ENCODE measurements at regions not wholly inside any gene's neighbourhood (a gene's known extent, or its start where the extent isn't known, plus 50 kb on each side); places are given as distances from the start of the nearest gene placed in this dataset.

DNA sequence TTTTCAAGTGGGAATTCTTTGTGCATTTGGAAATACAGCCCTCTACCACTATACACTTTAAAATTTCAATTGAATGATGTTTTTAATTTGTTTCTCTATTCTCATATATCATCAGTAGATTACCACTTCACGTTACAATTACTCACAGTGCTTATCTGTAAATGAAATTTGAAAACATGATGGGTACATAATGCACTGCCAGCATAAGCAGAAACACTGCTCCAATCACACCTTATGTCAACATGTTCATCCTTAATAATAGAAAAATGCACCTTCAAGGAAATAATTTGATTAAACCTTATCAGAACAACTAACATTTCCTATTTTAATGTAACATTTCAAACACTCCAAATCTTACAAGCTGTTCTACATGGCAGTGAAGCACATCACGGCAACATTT is 718.4 kb downstream of the GBE1 start:
- no peak for DNase-seq

GRCh38 chr3:81041331-81041730 is 720.1 kb downstream of the GBE1 start:
- no peak for DNase-seq

GRCh38 chr3:81040107-81040506 is 721.3 kb downstream of the GBE1 start:
- DNase-seq, result no peak

DNA sequence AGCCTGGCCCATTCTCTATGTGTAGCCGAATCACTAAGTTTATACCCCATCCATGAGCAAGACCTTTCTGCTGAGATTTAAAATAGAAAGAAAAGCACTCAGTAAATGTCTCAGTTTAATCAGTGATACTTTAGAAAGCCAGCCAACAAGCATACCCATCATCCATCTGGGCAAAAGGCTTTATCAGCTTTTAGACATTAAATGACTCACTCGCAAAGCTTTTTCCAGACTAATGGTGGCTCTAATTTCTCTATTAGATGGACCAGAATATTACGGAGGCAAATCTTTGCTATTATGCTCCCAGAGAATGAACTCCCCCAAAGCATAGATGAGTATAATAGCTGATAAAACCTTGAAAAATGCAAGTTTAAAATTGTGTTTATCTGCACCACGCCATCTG is 727.8 kb downstream of the GBE1 start:
- DNase-seq, result no peak

DNA sequence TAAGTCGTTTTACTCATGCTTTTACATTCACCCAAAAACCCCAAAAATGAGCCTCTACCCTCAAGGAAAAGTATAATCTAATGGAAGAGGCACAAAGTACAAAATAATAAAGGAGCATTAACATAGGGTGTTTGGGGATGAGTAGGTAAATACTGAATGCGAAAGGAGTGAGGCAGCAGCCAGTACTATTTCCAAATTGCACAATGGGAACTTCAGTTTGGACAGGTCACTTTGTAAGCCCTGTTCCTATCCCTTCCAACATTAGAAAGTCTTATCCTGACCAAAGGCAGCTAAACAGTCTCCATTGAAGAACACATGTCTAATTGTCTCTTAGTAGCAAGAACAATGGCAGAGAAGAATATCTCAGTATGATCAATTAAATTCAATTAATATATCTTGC is 728.3 kb downstream of the GBE1 start:
- no peak for DNase-seq

DNA sequence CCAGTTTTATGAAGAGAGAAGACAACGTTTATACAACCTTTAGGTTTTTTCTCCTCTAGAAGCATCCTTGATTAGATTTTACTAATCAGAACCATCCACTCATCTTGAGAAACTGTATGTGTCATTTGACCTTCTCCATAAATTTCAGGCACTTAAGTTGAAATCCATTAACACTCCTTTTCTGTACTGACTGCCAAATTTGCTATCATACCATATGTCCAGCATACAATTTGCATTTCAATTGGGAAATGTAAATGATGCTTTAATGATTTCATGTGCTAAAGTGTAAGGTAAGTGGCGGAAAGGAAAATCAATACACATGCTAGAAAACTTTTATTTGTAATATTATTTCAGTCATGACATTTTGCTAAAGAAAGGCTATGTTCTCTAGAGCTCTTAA is 731.6 kb downstream of the GBE1 start:
- DNase-seq, result no peak

DNA sequence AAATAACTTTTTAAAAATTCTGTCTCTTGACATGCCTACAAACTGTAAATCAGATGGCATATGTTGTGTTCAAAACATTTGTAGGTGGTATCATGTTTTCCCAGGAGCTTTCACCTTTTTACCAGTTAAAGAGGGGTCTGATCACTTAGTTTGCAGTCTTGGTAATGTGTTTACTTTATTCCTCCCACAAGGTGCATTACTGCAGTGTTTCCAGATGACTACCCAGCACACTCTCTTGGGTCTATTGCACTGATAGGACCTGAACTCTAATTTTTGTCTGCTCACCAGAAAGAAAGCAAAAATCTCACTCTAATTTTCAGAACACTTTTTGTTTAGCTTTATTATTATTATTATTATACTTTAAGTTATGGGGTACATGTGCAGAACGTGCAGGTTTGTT is 734.1 kb downstream of the GBE1 start:
- no peak for DNase-seq

GRCh38 chr3:81024560-81024959 is 736.9 kb downstream of the GBE1 start:
- DNase-seq, result no peak

DNA sequence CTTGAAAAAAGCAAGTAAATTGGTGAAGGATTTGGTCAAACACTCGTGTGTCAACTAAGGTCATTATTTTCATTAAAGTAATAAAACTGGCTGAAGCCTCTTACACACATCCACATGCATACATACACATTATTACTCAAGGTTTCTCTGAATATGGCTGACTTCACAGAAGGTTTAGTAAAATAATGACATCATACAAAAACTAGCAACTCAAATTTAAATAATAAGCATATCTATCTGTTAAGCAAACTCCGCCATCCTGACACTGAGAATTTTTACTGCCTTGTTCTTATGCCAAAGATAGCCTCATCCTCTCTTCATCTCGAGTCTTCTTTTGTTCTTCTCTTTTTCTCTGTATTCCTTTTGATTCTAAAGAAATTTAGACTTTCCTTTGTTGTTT is 739.1 kb downstream of the GBE1 start:
- no peak for DNase-seq

DNA sequence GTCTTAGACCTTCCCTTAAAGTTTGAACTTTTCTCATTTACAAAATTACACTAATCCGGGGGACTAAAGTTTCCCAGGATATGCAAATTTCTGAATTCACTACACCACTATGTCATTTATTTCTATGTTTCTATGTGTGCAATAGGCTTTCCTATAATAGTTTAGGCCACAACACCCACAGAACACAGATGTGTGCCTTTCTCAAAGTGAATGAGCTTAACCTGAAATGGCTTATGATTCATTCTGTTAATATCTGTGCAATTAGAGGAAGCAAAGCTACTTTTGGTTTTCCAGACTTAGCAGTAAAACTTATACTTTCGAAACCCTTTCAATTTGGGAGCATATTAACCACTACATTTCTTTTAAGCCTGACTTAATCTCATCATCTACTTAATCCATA is 748.1 kb downstream of the GBE1 start:
- DNase-seq, result no peak

GRCh38 chr3:81005992-81006391 is 755.5 kb downstream of the GBE1 start:
- no peak for DNase-seq

DNA sequence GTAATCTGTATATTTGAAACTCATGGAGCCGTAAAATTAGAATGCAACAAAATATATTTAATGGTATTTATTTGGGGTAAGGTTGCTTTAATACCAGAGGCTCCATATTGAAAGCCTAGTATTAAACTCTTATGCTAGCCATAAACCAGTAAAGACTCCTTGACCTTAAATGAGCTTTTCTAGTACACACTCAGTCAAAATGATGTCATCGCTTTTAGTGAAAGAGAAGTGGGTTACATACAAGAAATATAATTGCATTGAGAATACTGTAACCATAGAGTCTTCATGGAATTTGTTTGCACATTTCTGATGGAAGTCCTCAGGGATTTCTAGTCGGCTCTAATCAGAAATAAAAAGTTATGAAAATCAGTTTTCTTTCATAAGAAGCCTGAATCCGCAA is 757.6 kb downstream of the GBE1 start:
- no peak for DNase-seq

DNA sequence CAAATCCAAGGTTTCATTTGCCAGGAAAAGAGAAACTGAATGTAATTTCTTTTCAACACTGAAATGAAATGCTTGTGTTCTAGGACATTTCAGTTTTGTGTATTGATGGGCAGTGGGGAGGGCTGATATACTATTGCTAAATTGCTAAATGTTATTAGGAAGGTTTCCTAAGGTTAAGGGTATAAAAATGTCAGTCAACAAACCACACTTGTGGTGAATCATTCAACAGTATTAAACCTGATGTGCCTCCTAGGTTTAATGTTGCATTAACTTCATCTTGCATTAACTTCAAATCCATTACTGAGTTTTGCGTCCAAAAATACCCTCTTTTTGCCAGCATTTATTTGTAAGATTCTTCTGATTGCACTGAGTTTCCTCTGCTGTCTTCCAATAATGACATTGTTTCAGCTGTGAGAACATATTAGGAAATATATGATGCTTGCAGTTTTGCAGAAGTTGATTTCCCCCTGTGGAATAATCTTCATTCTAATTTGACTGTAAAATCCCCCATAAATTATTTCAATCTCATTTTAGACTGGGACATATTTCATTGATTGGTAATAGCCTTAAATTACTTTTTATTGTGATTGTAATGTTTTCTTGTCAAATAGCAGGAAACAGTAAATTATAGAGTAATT is 758.3 kb downstream of the GBE1 start:
- DNase-seq, result no peak

DNA sequence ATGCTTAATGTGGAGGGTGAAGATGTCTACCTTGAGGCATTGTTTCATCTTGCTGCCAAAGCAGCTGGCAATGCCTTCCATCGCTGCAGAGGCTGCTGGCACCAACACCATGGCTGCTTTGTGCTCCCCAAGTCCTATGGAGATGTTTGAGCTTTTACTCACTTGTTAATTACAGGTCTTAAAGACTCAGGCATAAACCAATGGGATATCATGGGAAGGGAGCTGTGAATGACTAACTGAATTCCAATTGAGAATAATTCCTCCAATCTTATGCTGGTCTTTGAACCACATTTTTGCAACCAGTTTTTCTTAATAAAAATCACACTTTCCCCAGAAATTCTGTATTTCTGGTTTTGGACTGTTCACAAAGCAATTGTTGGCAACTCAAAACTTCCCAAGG is 762.0 kb downstream of the GBE1 start:
- no peak for DNase-seq

DNA sequence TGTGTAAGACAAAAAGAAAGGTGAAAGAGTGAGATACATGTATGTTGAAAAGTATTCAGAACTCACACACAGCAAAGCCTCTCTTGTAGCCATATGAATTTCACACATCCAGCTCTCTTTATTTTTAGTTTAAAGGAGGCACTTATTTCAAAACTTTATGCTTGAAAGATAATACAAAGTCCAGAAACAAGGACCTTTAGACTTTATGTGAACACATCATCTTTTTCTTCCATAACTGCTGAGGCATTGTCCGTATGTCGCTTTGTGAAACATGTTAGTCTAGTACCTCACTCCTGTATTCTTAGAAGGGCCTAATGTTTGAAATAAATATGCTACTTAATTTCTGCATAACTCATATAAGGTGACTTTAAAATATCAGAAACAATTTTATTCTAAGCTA is 763.4 kb downstream of the GBE1 start:
- DNase-seq, result no peak

DNA sequence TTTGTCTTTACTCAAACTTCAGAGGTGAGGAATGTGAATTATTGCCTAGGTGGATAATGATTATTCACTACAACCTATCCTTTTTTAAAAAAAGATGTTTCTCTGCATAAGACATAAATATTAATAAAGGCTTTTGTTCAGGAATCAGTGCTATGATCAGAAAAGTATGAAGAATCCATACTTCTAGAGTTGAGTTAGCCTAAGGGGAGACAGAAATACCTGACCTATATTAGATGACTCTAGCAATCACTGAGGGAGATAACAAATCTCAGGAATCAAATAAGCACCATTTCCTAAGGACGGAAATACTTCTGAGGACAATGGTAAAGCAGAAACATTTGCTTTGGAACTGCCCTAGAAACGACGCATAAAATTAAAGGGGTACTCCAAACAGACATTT is 763.8 kb downstream of the GBE1 start:
- no peak for DNase-seq

DNA sequence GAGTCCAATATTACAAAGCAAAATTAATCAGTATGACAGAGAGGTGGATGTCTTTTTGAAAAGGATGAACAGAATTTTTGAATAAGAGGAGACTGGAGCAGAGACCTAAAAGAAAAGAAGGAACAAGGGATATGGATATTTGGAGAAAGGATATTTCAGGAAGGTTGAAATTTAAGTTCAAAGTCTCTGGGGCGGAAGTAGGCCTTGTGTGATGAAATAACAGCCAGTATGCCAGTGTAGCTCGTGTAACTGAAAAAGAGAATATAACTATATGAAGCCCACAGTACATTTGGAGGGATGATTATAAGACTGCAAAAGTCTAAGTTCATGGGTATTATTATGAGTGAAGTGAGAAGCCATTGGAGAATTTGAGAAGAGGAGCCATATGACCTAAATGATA is 766.7 kb downstream of the GBE1 start:
- DNase-seq, result no peak

DNA sequence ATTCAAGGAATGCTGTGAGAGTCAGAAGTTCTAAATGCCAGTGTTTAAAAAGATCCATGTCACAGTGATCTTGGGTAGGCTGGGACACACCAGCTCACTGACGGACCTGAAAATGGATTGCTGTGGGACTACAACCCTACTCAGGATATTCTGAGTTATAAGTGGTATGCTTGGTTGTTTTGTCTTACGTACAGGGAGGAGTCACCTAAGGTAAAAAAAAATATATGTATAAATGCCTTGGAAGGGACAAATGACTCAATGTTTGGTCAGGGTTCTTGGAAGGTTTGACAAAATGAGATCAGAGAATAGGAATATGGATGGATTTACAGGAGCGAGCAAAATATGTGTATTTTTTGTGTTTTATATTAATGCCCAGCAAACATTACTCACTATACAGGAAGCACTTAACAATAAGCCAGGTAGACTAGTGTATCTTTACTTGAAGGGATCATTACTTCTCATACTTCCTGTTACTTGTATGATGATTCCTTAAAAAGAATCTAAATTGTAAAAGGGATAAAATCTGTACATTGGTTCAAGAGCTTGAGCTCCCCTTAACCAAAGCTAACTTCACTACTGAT is 767.3 kb downstream of the GBE1 start:
- DNase-seq, result no peak

DNA sequence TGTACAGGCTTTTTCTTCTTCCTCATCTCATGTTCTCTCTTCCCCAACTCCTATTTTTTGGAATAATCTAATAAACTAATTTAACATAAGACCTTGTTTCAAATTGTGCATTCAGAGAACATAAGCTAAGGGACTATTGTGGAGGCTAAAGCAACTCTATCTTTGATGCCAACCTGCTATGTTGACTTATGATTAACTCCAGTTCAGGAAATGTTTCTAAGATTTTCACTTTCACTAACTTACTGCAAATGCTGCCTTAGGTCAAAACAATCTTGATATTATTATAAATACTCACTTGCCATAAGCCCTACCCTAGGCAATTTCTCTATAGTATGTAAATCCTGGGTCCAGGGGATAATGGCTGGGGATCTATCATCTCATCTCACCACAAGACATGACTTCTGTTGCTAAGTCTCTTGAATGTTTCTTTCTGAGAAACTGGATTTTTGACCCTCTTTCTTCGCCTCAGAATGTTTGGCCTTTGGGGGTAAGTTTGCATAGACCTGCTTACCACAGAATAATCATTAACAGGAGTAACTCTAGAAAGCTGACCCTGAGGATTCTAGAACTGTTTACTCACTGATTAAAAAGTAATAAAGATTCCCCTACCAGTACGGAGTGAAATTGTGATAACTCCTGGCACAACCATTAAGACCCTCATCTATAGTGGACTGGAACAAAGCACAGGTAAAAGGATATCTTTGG is 768.1 kb downstream of the GBE1 start:
- DNase-seq, result no peak

DNA sequence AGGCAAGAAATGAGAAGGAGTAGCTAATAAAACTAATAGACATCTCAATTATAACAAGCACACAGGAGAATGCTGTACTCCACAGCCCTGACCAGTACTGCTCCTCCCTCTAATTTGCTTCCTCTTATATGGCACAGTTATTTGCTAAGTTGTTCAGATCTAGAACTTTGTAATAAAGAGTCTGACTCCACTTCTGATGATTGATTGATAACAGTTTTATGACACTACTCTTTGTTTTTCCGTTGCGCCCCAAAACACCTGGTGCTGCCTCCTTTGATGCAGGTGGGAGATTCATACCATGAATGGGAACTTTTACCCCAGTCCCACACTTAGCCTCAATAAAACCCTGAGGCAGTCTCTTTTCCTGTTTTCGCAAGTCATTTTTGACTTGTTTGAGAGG is 777.7 kb downstream of the GBE1 start:
- DNase-seq, result no peak

- DNase-seq, result no peak
These were observed 783.1 kb downstream of the GBE1 start for GRCh38 chr3:80978216-80978969.

GRCh38 chr3:80970292-80970691 is 791.2 kb downstream of the GBE1 start:
- DNase-seq, result no peak

GRCh38 chr3:80929576-80929975 is 831.9 kb downstream of the GBE1 start:
- no peak for DNase-seq

GRCh38 chr3:80914854-80915253 is 846.6 kb downstream of the GBE1 start:
- DNase-seq, result no peak
